Peyer's patch (tissue), 4 donors: ENCODE measurements at regions not wholly inside any gene's neighbourhood (a gene's known extent, or its start where the extent isn't known, plus 50 kb on each side); places are given as distances from the start of the nearest gene placed in this dataset.

Experiments
- CTCF ChIP-seq, 6 experiments: fragments of 450-650 bp in 4 of 6; fragments of 200-600 bp in 2 of 6; sonication (generic) in 1 of 6; IDR thresholded peaks; one replicate each; pipeline ENCODE4 v1.5.1; 2017 to 2019; ENCODE audit warnings: antibody characterized with exemption in 6 of 6, mild to moderate bottlenecking in 3 of 6, moderate library complexity in 1 of 6
- POLR2A ChIP-seq, 2 donors: fragments of 450-650 bp; IDR thresholded peaks; one replicate each; pipeline ENCODE4 v1.5.1; 2017; ENCODE audit warnings: antibody characterized with exemption in 2 of 2, mild to moderate bottlenecking in 2 of 2, moderate library complexity in 2 of 2

- TF ChIP-seq CTCF (IDR thresholded peaks at IDR 0.05) (no peak), POLR2A (IDR thresholded peaks at IDR 0.05) (no peak)
Observed at GRCh38 chr9:16336833-16337232, 533.6 kb downstream of the BNC2 start.
